GM21529 (cell line): ENCODE measurements at regions not wholly inside any gene's neighbourhood (a gene's known extent, or its start where the extent isn't known, plus 50 kb on each side); places are given as distances from the start of the nearest gene placed in this dataset.
"Not testable (repeated sequence)": the region's sequence is repeated elsewhere in the genome, so short reads cannot be mapped to it uniquely, and the experiment has no call there.

Experiments used
- ATAC-seq: cut with Tn5 transposase; IDR thresholded peaks from one replicate; pipeline ENCODE4 v1.9.1; 2021; ENCODE audit not compliant: unreplicated experiment

- no peak for ATAC-seq
Observed at GRCh38 chr18:40347261-40347660, 1607.8 kb upstream of the PIK3C3 start.

GRCh38 chr18:40346146-40346545, 1608.9 kb upstream of the PIK3C3 start:
- ATAC-seq, result no peak

- ATAC-seq, result no peak
Observed at GRCh38 chr18:40341701-40342100, 1613.3 kb upstream of the PIK3C3 start.

GRCh38 chr18:40338284-40338683, 1616.8 kb upstream of the PIK3C3 start:
- ATAC-seq, result no peak

GRCh38 chr18:40326985-40327384, 1628.0 kb upstream of the PIK3C3 start:
- ATAC-seq, result no peak

- no peak for ATAC-seq
Observed at GRCh38 chr18:40325988-40326387, 1629.0 kb upstream of the PIK3C3 start.

- no peak for ATAC-seq
Observed at GRCh38 chr18:40314199-40314598, 1640.8 kb upstream of the PIK3C3 start.

- ATAC-seq, result no peak
Observed at GRCh38 chr18:40313030-40313642, 1641.9 kb upstream of the PIK3C3 start.

GRCh38 chr18:40307627-40308026, 1647.4 kb upstream of the PIK3C3 start:
- no peak for ATAC-seq

GRCh38 chr18:40296717-40297413, 1658.2 kb upstream of the PIK3C3 start:
- ATAC-seq, result no peak

GRCh38 chr18:40292985-40293710, 1661.9 kb upstream of the PIK3C3 start:
- no peak for ATAC-seq

- no peak for ATAC-seq
Observed at GRCh38 chr18:40283560-40283959, 1671.5 kb upstream of the PIK3C3 start.

GRCh38 chr18:40281356-40281755, 1673.7 kb upstream of the PIK3C3 start:
- ATAC-seq, result not testable (repeated sequence)

GRCh38 chr18:40274618-40275196, 1680.3 kb upstream of the PIK3C3 start:
- no peak for ATAC-seq

- no peak for ATAC-seq
Observed at GRCh38 chr18:40272630-40273231, 1682.3 kb upstream of the PIK3C3 start.

GRCh38 chr18:40259115-40259835, 1695.8 kb upstream of the PIK3C3 start:
- ATAC-seq, result no peak

- no peak for ATAC-seq
Observed at GRCh38 chr18:40258311-40258710, 1696.7 kb upstream of the PIK3C3 start.

- no peak for ATAC-seq
Observed at GRCh38 chr18:40250236-40250635, 1704.8 kb upstream of the PIK3C3 start.

- ATAC-seq, result no peak
Observed at GRCh38 chr18:40249390-40250080, 1705.5 kb upstream of the PIK3C3 start.

GRCh38 chr18:40245612-40246011, 1709.4 kb upstream of the PIK3C3 start:
- ATAC-seq, result not testable (repeated sequence)
